Ishikawa (cell line): ENCODE measurements at regions not wholly inside any gene's neighbourhood (a gene's known extent, or its start where the extent isn't known, plus 50 kb on each side); places are given as distances from the start of the nearest gene placed in this dataset.

Experiments used
- CEBPB ChIP-seq: IDR thresholded peaks from 2 replicates; pipeline ENCODE4 v1.6.1; 2012
- CREB1 ChIP-seq: IDR thresholded peaks from 2 replicates; pipeline ENCODE4 v1.6.1; 2012; ENCODE audit warnings: low read depth
- EGR1 ChIP-seq: IDR thresholded peaks from 2 replicates; pipeline ENCODE4 v1.6.1; 2012
- EP300 ChIP-seq: IDR thresholded peaks from 2 replicates; pipeline ENCODE4 v1.6.1; 2012; ENCODE audit warnings: borderline replicate concordance
- FOXM1 ChIP-seq: IDR thresholded peaks from 2 replicates; pipeline ENCODE4 v1.6.1; 2012; ENCODE audit warnings: low read depth, borderline replicate concordance
- NFIC ChIP-seq: IDR thresholded peaks from 2 replicates; pipeline ENCODE4 v1.6.1; 2012
- RAD21 ChIP-seq: IDR thresholded peaks from 2 replicates; pipeline ENCODE4 v1.6.1; 2012; ENCODE audit warnings: low read depth
- TAF1 ChIP-seq: IDR thresholded peaks from 2 replicates; pipeline ENCODE4 v1.6.1; 2012; ENCODE audit warnings: low read depth, mild to moderate bottlenecking
- TCF12 ChIP-seq: IDR thresholded peaks from 2 replicates; pipeline ENCODE4 v1.6.1; 2012; ENCODE audit warnings: low read depth
- TEAD4 ChIP-seq: IDR thresholded peaks from 2 replicates; pipeline ENCODE4 v1.6.1; 2012
- YY1 ChIP-seq: IDR thresholded peaks from 2 replicates; pipeline ENCODE4 v1.6.1; 2012; ENCODE audit warnings: low read depth
- ZBTB7A ChIP-seq: IDR thresholded peaks from 2 replicates; pipeline ENCODE4 v1.6.1; 2012; ENCODE audit warnings: low read depth
- TF ChIP-seq, protein P1 (sequence below): IDR thresholded peaks from 2 replicates; pipeline ENCODE4 v1.6.1; 2012
- TF ChIP-seq, protein P2 (sequence below): IDR thresholded peaks from 2 replicates; pipeline ENCODE4 v1.6.1; 2012
- TF ChIP-seq, protein P3 (sequence below): IDR thresholded peaks from 2 replicates; pipeline ENCODE4 v1.6.1; 2012; ENCODE audit warnings: low read depth, mild to moderate bottlenecking

DNA sequence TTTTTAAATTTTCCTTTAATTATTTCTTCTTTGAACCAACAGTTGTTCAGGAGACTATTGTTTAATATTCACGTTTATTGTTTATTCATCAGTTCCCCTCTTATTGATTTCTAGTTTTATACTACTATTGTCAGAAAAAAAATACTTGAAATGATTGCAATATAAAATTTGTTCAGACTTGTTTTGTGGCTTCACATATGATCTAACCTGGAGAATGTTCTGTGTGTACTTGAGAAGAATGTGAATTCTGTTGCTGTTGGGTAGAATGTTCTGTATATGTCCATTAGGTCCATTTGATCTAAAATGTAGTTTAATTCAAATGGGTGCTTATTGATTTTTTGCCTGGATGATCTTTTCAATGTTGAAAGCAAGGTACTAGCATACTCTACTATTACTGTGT is 408.7 kb upstream of the RIOK2 start:
- no peak for TF ChIP-seq NFIC

DNA sequence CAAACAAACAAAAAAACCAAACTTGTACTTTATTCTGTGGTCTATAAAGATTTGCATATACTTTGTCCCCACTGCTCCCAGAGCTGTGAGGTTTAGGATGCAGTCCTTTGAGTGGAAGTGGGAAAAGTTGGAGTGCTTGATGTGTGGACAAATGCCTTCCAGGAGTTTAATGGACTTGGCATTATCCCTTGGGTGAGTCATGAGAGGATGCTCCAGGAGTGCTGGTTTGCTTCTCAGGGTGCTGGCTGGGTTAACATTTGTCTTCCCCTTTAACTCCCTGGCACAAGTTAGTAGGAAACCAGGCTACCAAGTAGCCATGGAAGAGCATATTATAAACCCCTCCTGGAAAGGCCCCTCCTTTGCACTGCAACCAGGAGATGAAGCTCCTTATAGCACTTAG is 417.4 kb upstream of the RIOK2 start:
- TF ChIP-seq NFIC, result no peak
- TF ChIP-seq CEBPB, result no peak
- TF ChIP-seq CREB1, result no peak
- no peak for TF ChIP-seq TEAD4
- TF ChIP-seq, protein P1, sequence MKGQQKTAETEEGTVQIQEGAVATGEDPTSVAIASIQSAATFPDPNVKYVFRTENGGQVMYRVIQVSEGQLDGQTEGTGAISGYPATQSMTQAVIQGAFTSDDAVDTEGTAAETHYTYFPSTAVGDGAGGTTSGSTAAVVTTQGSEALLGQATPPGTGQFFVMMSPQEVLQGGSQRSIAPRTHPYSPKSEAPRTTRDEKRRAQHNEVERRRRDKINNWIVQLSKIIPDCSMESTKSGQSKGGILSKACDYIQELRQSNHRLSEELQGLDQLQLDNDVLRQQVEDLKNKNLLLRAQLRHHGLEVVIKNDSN, result no peak
- TF ChIP-seq RAD21, result no peak

DNA sequence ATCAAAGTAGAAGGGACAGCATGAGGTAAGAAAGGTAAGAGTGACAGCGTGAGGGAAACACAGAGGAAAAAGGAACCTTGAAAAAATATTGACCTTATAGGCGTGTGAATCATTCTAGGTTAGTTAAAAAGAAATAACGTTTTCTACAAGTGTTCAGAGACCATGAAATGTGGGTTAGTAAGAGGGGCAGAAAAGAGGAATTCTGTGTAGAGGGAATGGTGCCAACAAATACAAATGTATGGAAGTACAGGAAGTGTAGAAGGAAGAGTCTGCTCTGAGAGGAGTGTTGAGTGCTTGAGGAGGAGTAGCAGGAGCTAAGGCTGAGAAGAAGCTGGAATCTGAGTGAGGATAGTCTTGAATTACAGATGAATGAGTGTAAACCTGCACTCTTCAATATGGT is 418.6 kb upstream of the RIOK2 start:
- TF ChIP-seq FOXM1 (no peak), CREB1 (no peak), TEAD4 (no peak), TAF1 (no peak), TCF12 (no peak), CEBPB (no peak), EP300 (no peak), EGR1 (no peak), YY1 (no peak), NFIC (no peak), RAD21 (no peak), ZBTB7A (no peak)
- TF ChIP-seq, protein P2, sequence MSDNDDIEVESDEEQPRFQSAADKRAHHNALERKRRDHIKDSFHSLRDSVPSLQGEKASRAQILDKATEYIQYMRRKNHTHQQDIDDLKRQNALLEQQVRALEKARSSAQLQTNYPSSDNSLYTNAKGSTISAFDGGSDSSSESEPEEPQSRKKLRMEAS, result no peak
- TF ChIP-seq, protein P1, result no peak
- TF ChIP-seq, protein P3, sequence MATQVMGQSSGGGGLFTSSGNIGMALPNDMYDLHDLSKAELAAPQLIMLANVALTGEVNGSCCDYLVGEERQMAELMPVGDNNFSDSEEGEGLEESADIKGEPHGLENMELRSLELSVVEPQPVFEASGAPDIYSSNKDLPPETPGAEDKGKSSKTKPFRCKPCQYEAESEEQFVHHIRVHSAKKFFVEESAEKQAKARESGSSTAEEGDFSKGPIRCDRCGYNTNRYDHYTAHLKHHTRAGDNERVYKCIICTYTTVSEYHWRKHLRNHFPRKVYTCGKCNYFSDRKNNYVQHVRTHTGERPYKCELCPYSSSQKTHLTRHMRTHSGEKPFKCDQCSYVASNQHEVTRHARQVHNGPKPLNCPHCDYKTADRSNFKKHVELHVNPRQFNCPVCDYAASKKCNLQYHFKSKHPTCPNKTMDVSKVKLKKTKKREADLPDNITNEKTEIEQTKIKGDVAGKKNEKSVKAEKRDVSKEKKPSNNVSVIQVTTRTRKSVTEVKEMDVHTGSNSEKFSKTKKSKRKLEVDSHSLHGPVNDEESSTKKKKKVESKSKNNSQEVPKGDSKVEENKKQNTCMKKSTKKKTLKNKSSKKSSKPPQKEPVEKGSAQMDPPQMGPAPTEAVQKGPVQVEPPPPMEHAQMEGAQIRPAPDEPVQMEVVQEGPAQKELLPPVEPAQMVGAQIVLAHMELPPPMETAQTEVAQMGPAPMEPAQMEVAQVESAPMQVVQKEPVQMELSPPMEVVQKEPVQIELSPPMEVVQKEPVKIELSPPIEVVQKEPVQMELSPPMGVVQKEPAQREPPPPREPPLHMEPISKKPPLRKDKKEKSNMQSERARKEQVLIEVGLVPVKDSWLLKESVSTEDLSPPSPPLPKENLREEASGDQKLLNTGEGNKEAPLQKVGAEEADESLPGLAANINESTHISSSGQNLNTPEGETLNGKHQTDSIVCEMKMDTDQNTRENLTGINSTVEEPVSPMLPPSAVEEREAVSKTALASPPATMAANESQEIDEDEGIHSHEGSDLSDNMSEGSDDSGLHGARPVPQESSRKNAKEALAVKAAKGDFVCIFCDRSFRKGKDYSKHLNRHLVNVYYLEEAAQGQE, result no peak

DNA sequence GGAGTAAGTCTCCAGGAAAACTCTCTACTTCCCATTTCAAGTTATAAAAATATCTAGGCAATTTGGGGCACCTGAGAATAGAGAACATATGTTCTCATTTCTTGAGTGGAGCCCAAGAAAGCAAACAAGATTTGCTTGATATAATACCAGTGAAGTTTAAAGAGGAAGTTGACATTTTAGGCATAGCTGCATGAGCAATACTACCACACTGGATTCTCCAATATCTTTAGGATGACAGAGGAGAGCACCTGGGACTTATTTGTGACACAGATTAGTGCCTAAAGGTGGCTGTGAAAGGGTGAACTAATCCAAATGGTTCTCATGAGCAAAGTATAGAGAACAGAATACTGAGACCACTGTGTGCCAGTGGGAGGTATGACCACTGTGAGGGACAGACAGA is 423.5 kb upstream of the RIOK2 start:
- TF ChIP-seq, protein P3, result no peak

DNA sequence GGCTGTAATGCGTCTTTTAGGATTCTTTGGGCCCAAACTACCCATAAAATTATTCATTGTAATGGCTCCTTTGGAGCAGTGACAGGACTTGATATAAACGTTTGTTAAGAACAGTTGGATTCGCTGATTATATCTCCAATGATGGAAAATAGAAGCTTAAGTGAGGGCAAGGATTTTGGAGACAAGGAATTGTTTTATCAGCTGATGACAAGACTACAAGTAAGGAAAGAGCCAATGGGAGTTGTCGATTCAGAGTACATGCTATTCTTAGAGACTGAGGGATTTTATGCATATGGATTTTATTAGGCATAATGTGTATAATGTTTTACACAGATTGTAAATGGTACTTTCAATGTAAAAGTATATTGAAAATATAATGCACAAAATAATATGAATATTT is 425.5 kb upstream of the RIOK2 start:
- no peak for TF ChIP-seq EP300
- TF ChIP-seq TAF1, result no peak
- TF ChIP-seq TEAD4, result no peak
- no peak for TF ChIP-seq CREB1
- TF ChIP-seq YY1, result no peak
- TF ChIP-seq, protein P3, result no peak
- TF ChIP-seq NFIC, result no peak
- no peak for TF ChIP-seq ZBTB7A

DNA sequence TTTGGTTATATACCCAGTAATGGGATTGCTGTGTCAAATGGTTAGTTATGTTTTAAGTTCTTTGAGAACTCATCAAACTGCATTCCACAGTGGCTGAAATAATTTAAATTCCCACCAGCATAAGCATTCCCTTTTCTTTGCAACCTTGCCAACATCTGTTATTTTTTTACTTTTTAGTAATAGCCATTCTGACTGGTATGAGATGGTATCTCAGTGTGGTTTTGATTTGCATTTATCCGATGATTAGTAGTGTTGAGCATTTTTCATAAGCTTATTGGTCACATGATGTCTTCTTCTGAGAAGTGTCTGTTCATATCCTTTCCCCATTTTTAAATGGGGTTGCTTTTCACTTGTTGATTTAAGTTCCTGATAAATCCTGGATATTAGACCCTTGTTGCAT is 435.7 kb upstream of the RIOK2 start:
- TF ChIP-seq YY1, result no peak
- no peak for TF ChIP-seq RAD21
- no peak for TF ChIP-seq CREB1
- no peak for TF ChIP-seq TAF1
- TF ChIP-seq, protein P2, result no peak
- TF ChIP-seq FOXM1, result no peak
- no peak for TF ChIP-seq CEBPB
- no peak for TF ChIP-seq NFIC
- TF ChIP-seq EP300, result no peak
- TF ChIP-seq, protein P3, result no peak
- TF ChIP-seq TEAD4, result no peak
- no peak for TF ChIP-seq EGR1
- TF ChIP-seq ZBTB7A, result no peak
